H1 (cell line): ENCODE measurements at regions not wholly inside any gene's neighbourhood (a gene's known extent, or its start where the extent isn't known, plus 50 kb on each side); places are given as distances from the start of the nearest gene placed in this dataset.

ENCODE experiments used
- CTCF ChIA-PET: fragments of 300-600 bp; sonication (Branson Sonifier 250); formaldehyde crosslinking; loops from one replicate; lab custom pipeline; 2021; ENCODE audit not compliant: partially characterized antibody; lab: Charles Lee
- POLR2A ChIA-PET: fragments of 300-600 bp; sonication (Branson Sonifier 250); formaldehyde crosslinking; loops from one replicate; lab custom pipeline; 2021; ENCODE audit warnings: inconsistent platforms; ENCODE audit not compliant: partially characterized antibody; lab: Charles Lee
- DNase-seq, 2 experiments: peaks; one replicate each; pipeline versions ENCODE4 v3.0.0 to v3.0.0-alpha.2; 2010 to 2022; ENCODE audit warnings: low spot score in 2 of 2, low read depth in 1 of 2, mixed read lengths in 1 of 2
- FAIRE-seq: peaks from 2 replicates; lab custom pipeline; 2011; peaks lifted over from hg19 to GRCh38; lab: Jason Lieb, UNC
- H2AFZ ChIP-seq: 2 replicates; pipeline ENCODE4 v1.8.1; 2012; ENCODE audit warnings: low read length, inconsistent platforms
- H2AK5ac ChIP-seq: 2 replicates; pipeline ENCODE4 v1.6.1; 2013; ENCODE audit warnings: low read depth, low read length
- H2BK120ac ChIP-seq: replicated peaks from 2 replicates; pipeline ENCODE3; 2013; ENCODE audit warnings: low read depth, low read length, inconsistent platforms
- H2BK12ac ChIP-seq: 2 replicates; pipeline ENCODE4 v1.6.1; 2013; ENCODE audit warnings: low read depth, low read length
- H2BK15ac ChIP-seq: 2 replicates; pipeline ENCODE4 v1.6.1; 2013; ENCODE audit warnings: low read length
- H2BK20ac ChIP-seq: 2 replicates; pipeline ENCODE4 v1.6.1; 2013; ENCODE audit warnings: low read length
- H2BK5ac ChIP-seq: 2 replicates; pipeline ENCODE4 v1.6.1; 2013; ENCODE audit warnings: low read depth, low read length
- H3K14ac ChIP-seq: 2 replicates; pipeline ENCODE4 v1.6.1; 2013; ENCODE audit warnings: inconsistent platforms; ENCODE audit not compliant: insufficient read length
- H3K18ac ChIP-seq: 2 replicates; pipeline ENCODE4 v1.6.1; 2013; ENCODE audit warnings: low read length; ENCODE audit errors: extremely low read depth
- H3K23ac ChIP-seq: 2 replicates; pipeline ENCODE4 v1.6.1; 2013; ENCODE audit warnings: inconsistent platforms; ENCODE audit not compliant: insufficient read length
- H3K23me2 ChIP-seq: 2 replicates; pipeline ENCODE4 v1.6.1; 2013; ENCODE audit warnings: low read depth, low read length
- H3K27ac ChIP-seq: 2 replicates; pipeline ENCODE4 v1.6.1; 2011; ENCODE audit warnings: low read depth, low read length, inconsistent platforms
- H3K27me3 ChIP-seq, 4 experiments: replicated peaks in 1 of 4; 1 replicate in 1 of 4; 2 replicates in 3 of 4; pipeline versions ENCODE4 v1.6.1 to v1.8.1; 2011 to 2013; ENCODE audit warnings: low read length in 3 of 4, mild to moderate bottlenecking in 3 of 4, inconsistent platforms in 2 of 4, mixed read lengths in 2 of 4, moderate library complexity in 1 of 4; ENCODE audit not compliant: control insufficient read depth in 3 of 4, insufficient read depth in 3 of 4; ENCODE audit errors: extremely low read depth in 1 of 4
- H3K36me3 ChIP-seq, 4 experiments: 2 replicates each; pipeline versions ENCODE4 v1.6.1 to v1.8.1; 2011 to 2013; ENCODE audit warnings: mild to moderate bottlenecking in 4 of 4, low read length in 3 of 4, moderate library complexity in 2 of 4, control low read depth in 1 of 4, inconsistent platforms in 1 of 4; ENCODE audit not compliant: insufficient read depth in 4 of 4, control insufficient read depth in 2 of 4
- H3K4ac ChIP-seq: replicated peaks from 2 replicates; pipeline ENCODE3; 2013; ENCODE audit warnings: low read length, low read depth, mixed read lengths, inconsistent platforms; ENCODE audit not compliant: insufficient read length
- H3K4me1 ChIP-seq, 4 experiments: replicated peaks in 1 of 4; 1 replicate in 1 of 4; 2 replicates in 3 of 4; pipeline versions ENCODE4 v1.6.1 to v1.8.1; 2011 to 2013; ENCODE audit warnings: low read length in 3 of 4, inconsistent platforms in 2 of 4, mixed read lengths in 1 of 4; ENCODE audit not compliant: insufficient read depth in 4 of 4, control insufficient read depth in 3 of 4
- H3K4me2 ChIP-seq, 2 experiments: 2 replicates each; pipeline versions ENCODE4 v1.6.1 to v1.8.1; 2011 to 2013; ENCODE audit warnings: low read depth in 2 of 2, low read length in 2 of 2, control low read depth in 1 of 2, inconsistent platforms in 1 of 2, mild to moderate bottlenecking in 1 of 2; ENCODE audit not compliant: insufficient read depth in 1 of 2
- H3K4me3 ChIP-seq, 4 experiments: fragments of 200-600, 300-600 bp in 1 of 4; sonication (generic), shearing (Covaris generic), sonication (Bioruptor Twin) in 1 of 4; 2 replicates each; pipeline versions ENCODE4 v1.5.1 to v1.8.1; 2011 to 2016; ENCODE audit warnings: low read length in 4 of 4, low read depth in 3 of 4, control low read depth in 2 of 4, inconsistent platforms in 2 of 4, mild to moderate bottlenecking in 2 of 4, mixed read lengths in 1 of 4, moderate library complexity in 1 of 4; ENCODE audit not compliant: insufficient read depth in 2 of 4; ENCODE audit errors: extremely low read depth in 1 of 4
- H3K56ac ChIP-seq: replicated peaks from 2 replicates; pipeline ENCODE3; 2013; ENCODE audit warnings: low read depth, mild to moderate bottlenecking, mixed read lengths, low read length, inconsistent platforms; ENCODE audit not compliant: insufficient read length
- H3K79me1 ChIP-seq: 2 replicates; pipeline ENCODE4 v1.6.1; 2013; ENCODE audit warnings: low read depth, low read length, control low read depth
- H3K79me2 ChIP-seq, 2 experiments: 2 replicates each; pipeline versions ENCODE4 v1.6.1 to v1.8.1; 2012 to 2013; ENCODE audit warnings: low read length in 2 of 2, mild to moderate bottlenecking in 2 of 2, inconsistent platforms in 1 of 2; ENCODE audit not compliant: insufficient read depth in 2 of 2, control insufficient read depth in 1 of 2
- H3K9ac ChIP-seq, 4 experiments: replicated peaks in 1 of 4; 1 replicate in 1 of 4; 2 replicates in 3 of 4; pipeline versions ENCODE4 v1.6.1 to v1.8.1; 2011 to 2013; ENCODE audit warnings: low read depth in 3 of 4, low read length in 3 of 4, control low read depth in 2 of 4, mild to moderate bottlenecking in 2 of 4, moderate library complexity in 2 of 4, inconsistent platforms in 1 of 4; ENCODE audit errors: extremely low read depth in 1 of 4
- H3K9me3 ChIP-seq, 2 experiments: 2 replicates each; pipeline versions ENCODE4 v1.6.1 to v1.8.1; 2012 to 2013; ENCODE audit warnings: mild to moderate bottlenecking in 2 of 2, moderate library complexity in 2 of 2, control low read depth in 1 of 2, inconsistent platforms in 1 of 2, low read depth in 1 of 2, low read length in 1 of 2, mixed read lengths in 1 of 2; ENCODE audit not compliant: insufficient read depth in 2 of 2
- H4K20me1 ChIP-seq, 2 experiments: replicated peaks in 1 of 2; 2 replicates each; pipeline versions ENCODE3 to v1.8.1; 2011 to 2013; ENCODE audit warnings: inconsistent platforms in 2 of 2, low read length in 2 of 2, mild to moderate bottlenecking in 1 of 2; ENCODE audit not compliant: insufficient read depth in 2 of 2, control insufficient read depth in 1 of 2
- H4K5ac ChIP-seq: 2 replicates; pipeline ENCODE4 v1.6.1; 2013; ENCODE audit warnings: low read length, low read depth, mixed read lengths, inconsistent platforms; ENCODE audit not compliant: insufficient read length
- H4K8ac ChIP-seq: 2 replicates; pipeline ENCODE4 v1.8.0; 2013; ENCODE audit warnings: mild to moderate bottlenecking, moderate library complexity, low read length, inconsistent platforms; ENCODE audit not compliant: insufficient read depth; ENCODE audit errors: extremely low read depth
- H4K91ac ChIP-seq: replicated peaks from 2 replicates; pipeline ENCODE3; 2013; ENCODE audit warnings: low read length, mixed read lengths, inconsistent platforms; ENCODE audit not compliant: insufficient read length
- CBX8 ChIP-seq: fragments of 300-800, 300-1000 bp; sonication (generic); IDR thresholded peaks from 2 replicates; pipeline ENCODE4 v1.7.1; 2016; ENCODE audit warnings: low read depth, low read length, borderline replicate concordance
- CEBPB ChIP-seq: IDR thresholded peaks from 2 replicates; pipeline ENCODE4 v1.6.1; 2012; ENCODE audit warnings: low read depth, low read length
- EGR1 ChIP-seq: IDR thresholded peaks from 2 replicates; pipeline ENCODE4 v1.6.1; 2011; ENCODE audit warnings: low read depth, low read length, borderline replicate concordance
- EZH2 ChIP-seq: fragments of 200-600 bp; sonication (generic); IDR thresholded peaks from 2 replicates; pipeline ENCODE4 v1.7.1; 2012; ENCODE audit warnings: low read depth, mild to moderate bottlenecking, moderate library complexity, low read length, inconsistent platforms; ENCODE audit not compliant: severe bottlenecking
- JUND ChIP-seq: IDR thresholded peaks from 2 replicates; pipeline ENCODE4 v1.6.1; 2011; ENCODE audit warnings: mild to moderate bottlenecking, improper control_type of control experiment, low read length
- POU5F1 ChIP-seq: IDR thresholded peaks from 2 replicates; pipeline ENCODE4 v1.6.1; 2011; ENCODE audit warnings: low read depth, mild to moderate bottlenecking, low read length, moderate library complexity
- SAP30 ChIP-seq: fragments of 300-600 bp; sonication (generic); IDR thresholded peaks from 2 replicates; pipeline ENCODE4 v1.7.1; 2012; ENCODE audit warnings: low read length, moderate library complexity, mild to moderate bottlenecking, inconsistent platforms; ENCODE audit not compliant: insufficient read depth, insufficient replicate concordance
- TAF7 ChIP-seq: optimal IDR thresholded peaks from 2 replicates; pipeline ENCODE3; 2011; ENCODE audit warnings: low read depth, mild to moderate bottlenecking, inconsistent platforms, low read length, moderate library complexity, borderline replicate concordance
- TBP ChIP-seq: IDR thresholded peaks from 2 replicates; pipeline ENCODE4 v1.6.1; 2011; ENCODE audit warnings: low read depth, low read length, improper control_type of control experiment
- TCF12 ChIP-seq: IDR thresholded peaks from 2 replicates; pipeline ENCODE4 v1.6.1; 2011; ENCODE audit warnings: low read depth, mild to moderate bottlenecking, low read length
- TEAD4 ChIP-seq: IDR thresholded peaks from 2 replicates; pipeline ENCODE4 v1.6.1; 2012; ENCODE audit warnings: low read depth, low read length, inconsistent platforms, mixed read lengths
- WGBS, 2 experiments: shearing (Covaris generic) in 1 of 2; methylation state at CpG; one replicate each; pipeline versions ENCODE4 v1.1.6 to v1.1.7; 2013 to 2015; ENCODE audit warnings: low lambda C conversion rate in 2 of 2, mixed read lengths in 2 of 2, inconsistent platforms in 1 of 2, low coverage in 1 of 2, missing lambda C conversion rate in 1 of 2; ENCODE audit not compliant: insufficient replicate concordance in 2 of 2, insufficient coverage in 1 of 2, insufficient read length in 1 of 2; ENCODE audit errors: extremely low coverage in 1 of 2, missing lambda C conversion rate in 1 of 2; 5-methylcytosine and 5-hydroxymethylcytosine counted together

DNA sequence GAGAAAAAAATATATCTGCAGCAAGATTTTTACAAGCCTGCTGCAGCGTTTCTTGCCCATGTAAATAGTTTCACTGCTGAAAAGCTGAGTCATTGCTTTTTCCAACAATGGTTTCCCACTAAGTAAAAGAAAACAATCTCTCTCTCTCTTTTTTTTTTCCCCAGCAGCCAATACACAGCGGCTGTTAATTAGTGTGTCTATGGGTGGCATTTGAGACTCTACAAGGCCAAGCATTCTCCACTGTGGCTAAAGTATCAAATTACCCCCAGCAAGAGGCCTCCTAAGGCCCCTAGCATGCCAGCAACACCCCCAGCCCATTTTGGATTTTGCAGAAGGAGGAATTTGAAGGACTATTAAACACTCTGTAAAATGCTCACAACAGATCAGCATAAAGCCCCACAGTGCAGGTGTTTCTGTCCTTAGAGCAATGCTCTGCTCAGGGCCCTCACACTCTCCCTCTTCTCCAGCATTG is 837.4 kb downstream of the TRIML1 start:
- Histone ChIP-seq H3K23ac (no peak overlapping the region), H3K36me3 (peaks cover 0 to 3% (median 0%) of the 10 kb centered on the region in 4 experiments; a peak in 1 of 8 replicates), H3K18ac (peak overlapping the region; percentile 83; the same call in 1 of the 2 replicates), H3K9ac (no peak overlapping the region), H3K79me2 (no peaks in the 10 kb centered on the region), H2BK5ac (0 out of 2 replicates have a peak overlapping the region, but pooled peaks have one; percentile 81), H3K14ac (no peak overlapping the region), H3K4me3 (peak overlapping the region in 1 of 4 experiments; percentile 31; a peak in 1 of 8 replicates), H2AK5ac (no peak overlapping the region), H2BK12ac (no peak overlapping the region; the same call in 1 of the 2 replicates), H3K56ac (no peak overlapping the region), H2BK20ac (no peak overlapping the region), H3K79me1 (no peaks in the 10 kb centered on the region), H3K23me2 (no peaks in the 10 kb centered on the region), H2AFZ (no peak overlapping the region), H4K5ac (peak overlapping the region; percentile 94), H2BK15ac (no peak overlapping the region), H4K20me1 (no peaks in the 10 kb centered on the region), H3K27ac (peak overlapping the region; percentile 61; the same call in 1 of the 2 replicates), H2BK120ac (no peak overlapping the region), H3K4me2 (peak overlapping the region; percentile 33 to 60; a peak in 3 of 4 replicates), H3K4ac (no peak overlapping the region), H4K91ac (no peak overlapping the region), H3K27me3 (no peaks in the 10 kb centered on the region), H3K4me1 (peaks cover 3 to 22% (median 14%) of the 10 kb centered on the region in 4 experiments), H4K8ac (no peak overlapping the region), H3K9me3 (0 out of 4 replicates have a peak, but pooled peaks cover 0 to 5% of the 10 kb centered on the region in 2 experiments)
- CTCF ChIA-PET, result interaction anchor here (0.6 kb wide), 1 partner anchor 230 kb away, joined by 3 read pairs; no protein-coding TSS in a partner anchor
- DNase-seq (peak in 1 of 2 experiments; percentile 53), FAIRE-seq (peak; percentile 75)
- 6% methylated on average over 2 of the region's 2 CpGs; no CpG with 5 or more reads in 1 of the 2 experiments for WGBS, 2 experiments
- POLR2A ChIA-PET, result interaction anchor here (0.6 kb wide), 1 partner anchor 869 kb away, joined by 3 read pairs; no protein-coding TSS in a partner anchor
- TF ChIP-seq TCF12 (0 out of 2 replicates have a peak, but pooled peaks have one; percentile 13), EZH2 (no peak), CBX8 (no peak), TEAD4 (peak; percentile 25; the same call in 1 of the 2 replicates), POU5F1 (no peak), SAP30 (no peak), CEBPB (no peak), TAF7 (peak; percentile 20), TBP (no peak), JUND (peak; percentile 74; the same call in 1 of the 2 replicates), EGR1 (no peak)
